Activated CD4-positive, CD25-positive, alpha-beta regulatory T cell treated with anti-CD3 and anti-CD28 coated beads, Interleukin-2, amount 50 U/mL, for 72 hours (primary cell): ENCODE measurements at regions not wholly inside any gene's neighbourhood (a gene's known extent, or its start where the extent isn't known, plus 50 kb on each side); places are given as distances from the start of the nearest gene placed in this dataset.
"Not testable (repeated sequence)": the region's sequence is repeated elsewhere in the genome, so short reads cannot be mapped to it uniquely, and the experiment has no call there.

Experiments
- DNase-seq: peaks from one replicate; pipeline ENCODE4 v3.0.0; 2021

DNA sequence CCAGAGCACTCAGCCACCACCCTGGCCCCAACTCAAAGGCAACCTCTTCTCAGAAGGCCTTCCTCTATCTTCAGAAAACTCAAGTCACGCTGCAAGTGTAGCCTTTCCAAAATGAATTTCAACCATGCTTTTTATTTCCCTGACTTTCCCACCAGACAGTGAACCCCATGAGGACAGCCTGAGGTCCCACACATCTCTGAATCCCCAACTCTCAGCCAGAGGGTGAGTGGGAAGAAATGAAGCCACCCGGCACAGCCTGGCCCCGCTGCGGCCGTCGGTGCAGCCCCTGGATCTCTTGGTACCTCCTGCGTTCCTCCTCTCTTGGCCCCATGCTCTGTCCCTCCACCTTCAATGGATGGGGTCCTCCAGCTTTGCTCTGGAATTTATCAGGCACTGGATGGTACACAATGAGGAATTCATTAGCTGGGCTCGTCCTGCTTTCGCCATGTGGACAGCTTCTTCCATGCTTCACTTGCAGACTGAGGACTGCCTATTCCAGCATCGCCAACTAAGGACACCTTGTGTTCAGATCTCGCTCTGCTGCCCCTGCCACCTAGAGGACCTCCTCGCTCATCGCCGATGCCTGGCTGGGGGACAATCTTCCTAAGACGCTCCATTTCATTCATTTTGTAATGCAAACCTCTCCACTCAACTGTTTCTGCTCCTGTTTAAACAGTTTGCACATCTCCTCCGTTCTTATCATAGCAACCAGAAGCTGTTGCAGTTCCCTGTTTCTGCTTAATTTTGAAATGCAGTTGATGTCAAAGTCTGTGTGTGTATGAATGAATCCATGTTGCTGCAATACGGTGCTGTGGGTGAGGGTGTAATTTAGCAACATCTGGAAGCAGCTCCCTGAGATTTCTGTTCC, 672.1 kb downstream of the TBC1D22A start:
- DNase-seq, result no peak

- no peak for DNase-seq
Observed at GRCh38 chr22:47433627-47434026, 671.2 kb downstream of the TBC1D22A start.

GRCh38 chr22:47432683-47433082, 670.2 kb downstream of the TBC1D22A start:
- no peak for DNase-seq

- no peak for DNase-seq
Observed at GRCh38 chr22:47423861-47424820, 661.7 kb downstream of the TBC1D22A start.

DNA sequence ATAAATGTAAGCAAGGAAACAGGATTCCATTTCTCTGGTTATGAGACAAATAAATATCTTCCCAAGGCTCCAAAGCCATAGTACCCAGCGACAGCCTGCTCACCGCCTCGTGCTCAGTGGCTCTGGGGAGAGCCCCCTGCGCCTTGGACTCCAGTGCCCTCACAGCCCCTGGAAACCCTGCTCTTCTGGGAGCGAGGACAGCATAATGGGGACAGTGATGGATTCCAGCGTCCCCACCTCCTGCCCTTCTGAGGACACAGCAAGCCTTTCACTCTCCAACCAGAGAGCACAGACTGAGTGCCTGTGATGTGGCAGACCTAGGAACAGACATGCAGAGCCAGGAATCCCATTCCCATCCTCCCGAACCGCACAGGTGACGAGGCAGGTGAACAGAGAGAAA, 660.8 kb downstream of the TBC1D22A start:
- no peak for DNase-seq

GRCh38 chr22:47422736-47423135, 660.3 kb downstream of the TBC1D22A start:
- DNase-seq, result no peak

- no peak for DNase-seq
Observed at GRCh38 chr22:47421846-47422245, 659.4 kb downstream of the TBC1D22A start.

GRCh38 chr22:47420211-47420610, 657.8 kb downstream of the TBC1D22A start:
- no peak for DNase-seq

DNA sequence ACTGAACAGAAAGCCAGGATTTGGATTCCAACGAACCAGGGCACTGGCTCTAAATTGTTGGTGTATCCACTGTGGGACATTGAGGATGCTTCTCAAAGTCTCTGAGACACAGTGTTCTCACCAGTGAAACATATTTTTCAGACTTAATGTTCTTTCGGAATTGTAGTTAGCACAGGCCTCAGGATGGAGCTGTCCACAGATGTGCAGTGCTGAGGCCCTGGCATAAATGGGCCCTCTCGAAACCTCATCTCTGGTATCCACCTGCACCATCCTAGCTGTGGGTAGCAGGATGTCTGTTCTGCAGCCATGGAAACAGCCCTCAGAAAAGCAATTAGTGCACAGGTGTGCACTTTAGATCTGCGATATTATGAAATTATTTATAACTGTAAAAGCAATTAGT, 656.8 kb downstream of the TBC1D22A start:
- no peak for DNase-seq

- no peak for DNase-seq
Observed at GRCh38 chr22:47417699-47418098, 655.2 kb downstream of the TBC1D22A start.

GRCh38 chr22:47411006-47411405, 648.6 kb downstream of the TBC1D22A start:
- no peak for DNase-seq

DNA sequence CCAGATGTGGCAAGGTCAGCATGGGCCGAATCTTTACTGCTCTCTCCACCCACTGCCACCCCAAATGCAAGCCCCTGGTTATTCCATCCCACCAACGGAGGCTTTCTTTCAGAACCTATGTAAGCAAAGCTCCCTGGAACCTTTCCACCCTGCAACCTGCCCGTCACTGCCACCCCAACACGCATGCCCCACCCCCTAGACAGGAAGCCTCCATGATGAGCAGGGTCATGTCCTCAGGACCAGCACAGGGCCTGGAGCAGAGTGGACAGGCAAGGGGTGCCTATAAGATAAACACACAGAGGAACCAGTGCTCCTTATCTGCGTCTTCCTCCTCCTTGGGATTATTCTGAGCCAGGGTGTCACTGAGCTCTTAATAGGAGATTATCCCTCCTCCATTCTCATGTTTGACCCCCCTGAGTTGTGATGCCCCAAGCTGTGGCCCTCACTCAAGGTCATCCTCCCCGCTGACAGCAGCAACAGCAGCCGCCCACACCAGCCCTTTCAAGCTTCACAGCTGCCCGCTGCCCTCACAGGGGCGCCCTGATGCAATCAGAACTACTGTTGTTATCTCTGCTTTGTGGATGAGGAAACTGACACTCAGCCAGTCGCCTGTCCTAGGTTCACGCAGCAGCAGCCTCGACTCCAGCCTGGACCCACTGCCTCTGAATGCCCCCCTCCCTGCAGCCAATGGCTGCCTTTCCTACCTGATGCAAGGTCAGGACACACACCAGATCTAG, 647.3 kb downstream of the TBC1D22A start:
- no peak for DNase-seq

DNA sequence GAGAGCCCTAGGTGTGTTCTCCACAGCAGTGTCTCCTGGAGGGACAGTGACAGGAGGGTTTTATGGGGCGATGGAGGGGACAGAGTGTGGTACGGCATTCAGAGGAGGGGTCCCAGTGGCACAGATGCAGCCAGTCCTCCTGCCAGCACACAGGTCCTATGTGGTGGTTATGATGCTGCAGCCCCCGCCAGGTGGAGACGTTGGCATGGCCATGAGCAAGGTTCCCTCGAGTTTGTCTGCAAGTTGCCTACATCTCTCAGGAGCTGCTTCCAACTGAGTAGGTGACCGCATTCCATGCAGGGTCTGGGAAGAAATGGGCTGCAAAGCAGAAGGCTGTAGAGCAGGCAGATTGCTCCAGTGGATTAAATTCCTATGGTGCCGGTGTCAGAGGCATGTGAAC, 646.0 kb downstream of the TBC1D22A start:
- no peak for DNase-seq

DNA sequence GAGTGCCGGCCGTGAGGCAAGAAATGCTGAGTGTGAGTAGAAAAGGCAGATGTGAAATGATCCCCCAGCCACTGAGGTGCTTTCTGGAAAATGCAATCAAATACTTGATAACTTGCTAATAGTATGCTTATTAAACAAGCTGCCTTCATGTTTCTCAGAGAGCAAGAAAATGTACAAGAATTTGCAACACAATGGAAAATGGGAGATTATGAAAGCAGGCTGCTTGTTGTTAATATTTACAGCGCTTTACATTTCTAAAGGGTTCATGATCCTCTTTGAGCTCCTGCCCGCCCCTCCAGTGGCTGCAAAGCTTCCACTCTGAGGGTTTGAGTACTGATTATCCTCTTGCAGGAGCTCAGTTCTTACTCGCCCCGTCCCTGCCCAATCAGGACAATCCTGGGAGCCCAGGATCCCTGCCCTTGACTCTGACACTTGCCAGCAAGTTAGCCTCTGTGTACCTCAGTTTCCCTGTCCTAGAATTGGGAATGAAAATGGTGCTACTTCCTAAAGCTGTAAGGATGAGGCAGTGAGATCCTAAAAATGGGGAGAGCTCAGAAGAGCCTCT, 645.1 kb downstream of the TBC1D22A start:
- no peak for DNase-seq

DNA sequence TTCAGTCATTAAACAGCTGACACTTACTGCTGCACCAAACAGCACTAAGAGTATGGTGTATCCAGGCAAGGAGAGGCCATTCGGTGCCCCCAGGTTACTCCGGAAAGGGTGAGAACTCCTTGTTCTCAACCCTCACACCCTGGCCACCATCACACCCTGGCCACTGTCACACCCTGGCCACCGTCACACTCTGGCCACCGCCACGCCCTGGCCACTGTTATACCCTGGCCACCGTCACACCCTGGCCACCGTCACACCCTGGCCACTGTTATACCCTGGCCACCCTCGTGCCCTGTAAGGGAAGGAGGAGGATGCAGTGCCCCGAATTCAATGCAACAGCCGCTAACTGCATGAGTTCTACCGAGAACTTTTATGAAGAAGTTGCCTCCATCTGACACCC, 644.4 kb downstream of the TBC1D22A start:
- no peak for DNase-seq

DNA sequence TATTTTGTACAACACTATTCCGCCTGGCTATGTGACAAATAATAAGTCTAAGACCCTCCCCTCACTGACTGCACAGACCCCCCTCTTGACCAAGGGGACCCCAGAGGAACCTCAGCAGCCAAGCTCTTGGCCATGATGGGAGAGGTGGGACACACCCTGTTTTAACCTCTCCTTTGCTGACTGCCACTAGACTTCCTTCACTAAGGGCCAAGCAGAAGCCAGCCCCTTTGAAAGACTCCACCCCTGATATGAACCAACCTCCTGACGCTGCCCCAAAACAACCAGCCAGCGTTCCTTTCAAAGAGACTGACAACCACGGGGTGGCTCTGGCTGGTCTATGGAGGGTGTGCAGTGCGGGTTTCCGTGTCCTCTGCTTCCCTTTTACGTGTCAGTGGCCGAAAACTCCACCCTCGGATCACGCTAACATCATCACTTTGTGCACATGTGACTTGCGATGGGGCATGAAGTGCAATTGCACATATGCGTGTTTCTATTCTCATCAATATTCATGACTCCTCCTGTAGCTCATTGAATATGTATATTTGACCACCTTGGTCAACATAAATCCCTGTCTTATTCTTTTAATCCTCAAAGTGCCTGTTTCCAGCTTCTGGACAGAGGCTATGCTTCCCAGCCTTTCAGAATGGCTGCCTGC, 643.9 kb downstream of the TBC1D22A start:
- no peak for DNase-seq

GRCh38 chr22:47405222-47405621, 642.8 kb downstream of the TBC1D22A start:
- not testable (repeated sequence) for DNase-seq

- DNase-seq, result no peak
Observed at GRCh38 chr22:47402876-47403525, 640.6 kb downstream of the TBC1D22A start.

- no peak for DNase-seq
Observed at GRCh38 chr22:47401976-47402770, 639.7 kb downstream of the TBC1D22A start.

DNA sequence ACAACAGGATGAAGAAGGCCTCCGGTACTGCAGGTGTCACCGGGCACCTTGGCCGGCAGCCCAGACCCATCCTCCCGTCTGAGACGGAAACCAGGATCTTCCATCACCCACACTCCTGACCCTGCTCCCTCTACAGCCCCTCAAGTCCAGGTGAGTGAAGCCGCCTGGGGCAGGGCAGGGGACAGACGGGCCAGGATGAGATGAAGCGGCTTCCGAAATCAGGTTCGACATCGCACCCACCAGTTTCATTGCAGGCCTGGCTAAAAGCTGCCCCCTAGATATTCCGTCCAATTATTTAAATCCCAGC, 639.1 kb downstream of the TBC1D22A start:
- no peak for DNase-seq
